GM12872 (cell line): ENCODE measurements at regions not wholly inside any gene's neighbourhood (a gene's known extent, or its start where the extent isn't known, plus 50 kb on each side); places are given as distances from the start of the nearest gene placed in this dataset.

ENCODE experiments used
- TF ChIP-seq, protein P1 (sequence below): IDR thresholded peaks from 3 replicates; pipeline ENCODE4 v1.5.1; 2011; ENCODE audit warnings: low read depth, mild to moderate bottlenecking, low read length, moderate library complexity; ENCODE audit not compliant: insufficient read depth

DNA sequence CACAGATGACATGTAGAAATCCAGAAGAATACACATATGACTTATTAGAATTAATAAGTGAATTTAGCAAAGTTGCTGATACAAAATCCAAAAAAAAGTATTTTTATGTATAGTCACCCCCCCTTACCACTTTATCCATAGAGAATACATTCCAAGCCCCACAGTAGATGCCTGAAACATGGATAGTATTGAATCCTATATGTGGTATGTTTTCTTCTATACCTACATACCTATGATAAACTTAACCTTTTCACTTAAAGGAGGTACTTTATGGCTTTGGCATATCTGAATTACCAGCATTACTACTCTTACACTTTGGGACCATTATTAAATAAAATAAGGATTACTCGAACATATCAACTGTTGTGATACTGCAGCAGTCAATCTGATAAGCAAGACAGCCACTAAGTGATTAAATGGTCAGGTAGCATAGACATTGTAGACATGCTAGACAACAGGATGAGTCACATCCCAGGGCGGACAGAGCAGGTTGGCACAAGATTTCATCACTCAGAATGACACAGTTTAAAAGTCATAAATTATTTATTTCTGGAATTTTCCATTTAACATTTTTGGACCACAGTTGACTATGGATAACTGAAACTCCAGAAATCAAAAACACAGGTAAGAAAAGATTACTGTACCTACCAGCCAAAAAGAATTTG, 208.2 kb upstream of the CHAC2 start:
- TF ChIP-seq, protein P1, sequence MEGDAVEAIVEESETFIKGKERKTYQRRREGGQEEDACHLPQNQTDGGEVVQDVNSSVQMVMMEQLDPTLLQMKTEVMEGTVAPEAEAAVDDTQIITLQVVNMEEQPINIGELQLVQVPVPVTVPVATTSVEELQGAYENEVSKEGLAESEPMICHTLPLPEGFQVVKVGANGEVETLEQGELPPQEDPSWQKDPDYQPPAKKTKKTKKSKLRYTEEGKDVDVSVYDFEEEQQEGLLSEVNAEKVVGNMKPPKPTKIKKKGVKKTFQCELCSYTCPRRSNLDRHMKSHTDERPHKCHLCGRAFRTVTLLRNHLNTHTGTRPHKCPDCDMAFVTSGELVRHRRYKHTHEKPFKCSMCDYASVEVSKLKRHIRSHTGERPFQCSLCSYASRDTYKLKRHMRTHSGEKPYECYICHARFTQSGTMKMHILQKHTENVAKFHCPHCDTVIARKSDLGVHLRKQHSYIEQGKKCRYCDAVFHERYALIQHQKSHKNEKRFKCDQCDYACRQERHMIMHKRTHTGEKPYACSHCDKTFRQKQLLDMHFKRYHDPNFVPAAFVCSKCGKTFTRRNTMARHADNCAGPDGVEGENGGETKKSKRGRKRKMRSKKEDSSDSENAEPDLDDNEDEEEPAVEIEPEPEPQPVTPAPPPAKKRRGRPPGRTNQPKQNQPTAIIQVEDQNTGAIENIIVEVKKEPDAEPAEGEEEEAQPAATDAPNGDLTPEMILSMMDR: no peak

DNA sequence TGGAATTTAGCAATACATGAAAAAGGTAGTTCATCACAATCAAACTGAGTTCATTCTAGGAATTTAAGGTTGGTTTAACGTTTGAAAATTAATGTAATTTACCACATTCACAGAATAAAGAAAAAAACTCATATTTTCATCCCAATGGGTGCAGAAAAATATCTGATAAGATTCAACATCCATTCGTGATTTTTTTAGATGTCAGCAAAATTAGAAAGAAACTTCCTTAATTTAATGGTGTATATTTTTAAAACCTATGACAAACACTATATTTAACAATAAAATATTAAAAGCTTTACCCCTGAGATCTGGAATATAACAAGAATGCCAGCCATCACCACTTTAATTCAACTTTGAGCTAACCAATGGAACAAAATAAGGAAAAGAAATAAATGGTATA, 208.7 kb upstream of the CHAC2 start:
- TF ChIP-seq, protein P1: no peak

DNA sequence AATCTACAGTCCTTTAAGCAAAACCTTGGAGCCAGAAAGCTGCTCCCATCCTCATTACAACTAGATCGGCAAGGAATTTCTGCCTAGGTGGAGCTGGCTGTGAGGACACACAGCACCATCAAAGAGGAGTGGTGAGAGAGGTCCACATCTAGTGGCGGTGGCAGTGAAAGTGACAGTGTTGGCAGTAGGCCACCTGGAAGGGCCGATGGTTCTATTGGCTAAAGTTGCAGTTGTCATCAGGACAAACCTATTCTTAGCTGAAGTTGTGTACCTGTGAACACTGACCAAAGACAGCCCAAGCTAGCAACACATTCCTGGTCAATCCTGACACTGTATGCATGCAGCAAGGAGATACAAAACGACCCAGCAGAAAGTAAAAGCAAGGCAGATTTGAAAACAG, 218.1 kb upstream of the CHAC2 start:
- TF ChIP-seq, protein P1: no peak

DNA sequence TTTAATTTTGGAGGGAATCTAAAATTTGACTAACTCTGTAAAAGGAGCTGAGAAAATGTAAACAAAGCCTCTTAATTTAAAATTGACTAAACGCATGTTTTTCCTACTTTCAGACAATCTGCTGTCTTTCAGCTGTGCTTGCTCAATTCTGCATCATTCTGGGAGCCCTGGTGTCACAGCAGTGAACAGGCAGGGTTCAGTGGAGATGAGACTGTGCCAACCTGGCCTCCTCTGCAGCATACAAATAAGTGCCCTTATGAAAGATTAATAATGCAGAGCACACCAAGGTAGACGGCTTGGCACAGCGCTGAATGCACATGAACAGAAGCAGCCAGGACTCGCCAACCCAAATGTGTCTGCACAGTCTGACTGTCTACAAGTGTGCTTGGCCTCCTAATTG, 222.0 kb upstream of the CHAC2 start:
- TF ChIP-seq, protein P1: no peak

DNA sequence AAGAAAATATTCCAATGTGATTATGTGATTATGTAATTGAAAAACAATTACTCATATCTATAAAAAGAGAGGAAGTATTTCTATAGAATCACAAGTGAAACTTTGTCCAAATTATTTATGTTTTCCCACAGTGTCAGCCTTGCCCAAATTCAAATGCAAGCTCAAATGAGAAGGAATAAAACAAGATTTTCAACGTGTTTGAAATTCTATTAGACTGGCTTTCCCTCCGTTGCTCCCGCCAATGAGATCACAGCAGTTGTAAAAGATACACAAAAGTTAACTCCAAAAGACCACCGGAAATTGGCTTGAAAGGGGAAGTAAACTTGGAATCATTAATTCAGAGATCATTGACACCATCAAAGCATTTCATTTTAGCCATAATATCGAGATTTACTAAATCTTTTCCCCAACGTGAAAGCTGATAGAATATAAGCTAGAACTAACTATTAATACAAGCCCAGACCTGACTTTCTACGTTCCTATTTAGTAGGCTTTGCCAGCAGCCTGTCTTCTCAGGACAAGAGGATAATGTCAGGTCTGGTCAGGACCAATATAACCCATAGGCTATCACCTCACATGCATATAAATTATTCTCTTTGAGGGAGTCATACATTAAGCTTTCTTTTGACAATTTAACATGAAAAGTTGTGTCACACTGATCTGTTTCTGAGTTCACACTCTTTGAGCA, 222.6 kb upstream of the CHAC2 start:
- TF ChIP-seq, protein P1: no peak

DNA sequence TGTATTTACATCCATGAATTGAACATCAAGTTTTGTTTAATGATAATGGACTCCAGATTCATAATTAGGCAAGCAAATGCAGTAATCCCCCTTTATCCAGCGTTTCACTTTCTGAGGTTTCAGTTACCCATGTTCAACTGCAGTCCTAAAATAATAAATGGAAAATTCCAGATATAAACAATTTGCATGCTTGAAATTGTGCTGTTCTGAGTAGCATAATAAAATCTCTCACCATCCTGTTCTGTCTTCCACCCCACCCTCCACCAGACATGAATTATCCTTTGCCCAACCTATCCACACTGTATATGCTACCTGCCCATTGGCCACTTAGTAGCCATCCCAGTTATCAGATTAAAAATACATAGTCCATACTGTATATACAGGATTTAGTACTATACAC, 224.5 kb upstream of the CHAC2 start:
- TF ChIP-seq, protein P1: no peak

DNA sequence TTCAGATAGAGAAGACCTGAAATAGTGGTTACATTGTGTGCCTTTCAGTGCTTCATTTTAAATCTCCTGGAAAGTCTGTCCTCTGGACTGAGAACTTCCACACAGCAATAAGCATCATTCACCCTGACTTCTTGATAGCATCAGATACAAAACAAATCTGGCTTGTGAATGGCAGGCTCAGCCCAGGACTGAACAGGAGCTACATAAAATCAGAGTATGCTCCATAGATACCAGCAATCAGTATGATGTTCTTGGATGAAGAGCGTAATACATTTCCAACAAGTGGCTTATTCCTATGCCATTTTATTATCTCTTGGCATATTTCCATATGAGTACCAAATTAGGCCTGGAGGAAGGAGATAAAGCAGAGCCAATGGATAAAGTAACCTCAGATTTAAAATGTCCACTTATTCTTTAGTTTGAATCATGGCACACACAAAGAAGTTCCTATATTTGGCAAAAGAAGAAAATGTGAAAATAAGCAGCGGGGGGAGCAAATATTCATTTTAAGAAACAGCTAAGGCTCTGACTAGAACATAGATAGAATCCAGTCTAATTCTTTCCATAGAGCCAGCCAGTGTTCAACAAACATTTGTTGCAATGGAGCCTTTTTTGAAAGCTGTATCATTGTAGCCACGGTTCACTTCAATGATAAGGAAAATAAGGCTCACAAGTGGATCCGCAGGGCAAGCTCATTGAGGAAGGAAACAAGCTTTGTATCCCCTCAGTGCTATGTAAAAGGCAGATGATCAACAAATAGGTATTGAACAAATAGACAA, 230.8 kb upstream of the CHAC2 start:
- TF ChIP-seq, protein P1: no peak
